Natural killer cell treated with Interleukin-12 subunit alpha and Interleukin-12 subunit beta and Interleukin-15 and Interleukin-18, amount 100 ng/mL, for 72 hours (primary cell): ENCODE measurements at regions not wholly inside any gene's neighbourhood (a gene's known extent, or its start where the extent isn't known, plus 50 kb on each side); places are given as distances from the start of the nearest gene placed in this dataset.

Experiments used
- ATAC-seq, 2 donors: fragments of 150-1000 bp; cut with Tn5 transposase in 1 of 2; sonication (Bioruptor Pico), chemical (Tn5 transposase) in 1 of 2; 2 replicates each; pipeline ENCODE4 v1.10.0; 2021
- DNase-seq: peaks from one replicate; pipeline ENCODE4 v3.0.0; 2022; ENCODE audit warnings: low spot score
- H3K27ac Mint-ChIP-seq, 2 donors: 1 replicate in 1 of 2; 2 replicates in 1 of 2; pipeline ENCODE4 v1.8.0; 2022; ENCODE audit warnings: mixed read lengths in 2 of 2, mild to moderate bottlenecking in 1 of 2, moderate library complexity in 1 of 2
- H3K27me3 Mint-ChIP-seq, 2 donors: 1 replicate in 1 of 2; 2 replicates in 1 of 2; pipeline ENCODE4 v1.8.0; 2022; ENCODE audit warnings: mixed read lengths in 2 of 2
- H3K36me3 Mint-ChIP-seq: one replicate; pipeline ENCODE4 v1.8.0; 2022; ENCODE audit warnings: mixed read lengths
- H3K4me1 Mint-ChIP-seq, 2 donors: 1 replicate in 1 of 2; 2 replicates in 1 of 2; pipeline ENCODE4 v1.8.0; 2022; ENCODE audit warnings: low read depth in 2 of 2, mixed read lengths in 2 of 2, mild to moderate bottlenecking in 1 of 2
- H3K4me3 Mint-ChIP-seq: one replicate; pipeline ENCODE4 v1.8.0; 2022; ENCODE audit warnings: mixed read lengths
- H3K9me3 Mint-ChIP-seq: 2 replicates; pipeline ENCODE4 v1.8.0; 2022; ENCODE audit warnings: mixed read lengths

- no peak overlapping the region for H3K27ac Mint-ChIP-seq
- ATAC-seq (no peak), DNase-seq (no peak)
- H3K4me3 Mint-ChIP-seq, result no peak overlapping the region
- H3K9me3 Mint-ChIP-seq, result peaks cover 4% of the 10 kb centered on the region
- no peaks in the 10 kb centered on the region for H3K4me1 Mint-ChIP-seq
- H3K27me3 Mint-ChIP-seq, result no peaks in the 10 kb centered on the region
- no peaks in the 10 kb centered on the region for H3K36me3 Mint-ChIP-seq
These were observed 313.0 kb downstream of the RDH14 start for GRCh38 chr2:18247282-18248110.

- no peak overlapping the region for H3K4me3 Mint-ChIP-seq
- no peaks in the 10 kb centered on the region for H3K27me3 Mint-ChIP-seq
- peaks cover 4% of the 10 kb centered on the region for H3K9me3 Mint-ChIP-seq
- no peaks in the 10 kb centered on the region for H3K4me1 Mint-ChIP-seq
- ATAC-seq, result no peak
- H3K27ac Mint-ChIP-seq, result no peak overlapping the region
- no peaks in the 10 kb centered on the region for H3K36me3 Mint-ChIP-seq
- DNase-seq, result no peak
These were observed 315.1 kb downstream of the RDH14 start for GRCh38 chr2:18245375-18245774.

GRCh38 chr2:18244845-18245244, 315.6 kb downstream of the RDH14 start:
- H3K27me3 Mint-ChIP-seq, result no peaks in the 10 kb centered on the region
- H3K27ac Mint-ChIP-seq, result no peak overlapping the region
- H3K4me3 Mint-ChIP-seq, result no peak overlapping the region
- peaks cover 4% of the 10 kb centered on the region for H3K9me3 Mint-ChIP-seq
- H3K36me3 Mint-ChIP-seq, result no peaks in the 10 kb centered on the region
- no peak for ATAC-seq
- no peak for DNase-seq
- no peaks in the 10 kb centered on the region for H3K4me1 Mint-ChIP-seq

- Mint-ChIP-seq H3K27ac (no peak overlapping the region), H3K4me3 (no peak overlapping the region), H3K4me1 (no peaks in the 10 kb centered on the region), H3K27me3 (no peaks in the 10 kb centered on the region), H3K36me3 (no peaks in the 10 kb centered on the region), H3K9me3 (no peaks in the 10 kb centered on the region)
- ATAC-seq (no peak), DNase-seq (no peak)
These were observed 316.6 kb downstream of the RDH14 start for GRCh38 chr2:18243816-18244215.

- no peaks in the 10 kb centered on the region for H3K36me3 Mint-ChIP-seq
- H3K27me3 Mint-ChIP-seq, result no peaks in the 10 kb centered on the region
- no peak overlapping the region for H3K27ac Mint-ChIP-seq
- no peaks in the 10 kb centered on the region for H3K9me3 Mint-ChIP-seq
- H3K4me1 Mint-ChIP-seq, result no peaks in the 10 kb centered on the region
- no peak for ATAC-seq
- no peak overlapping the region for H3K4me3 Mint-ChIP-seq
- no peak for DNase-seq
These were observed 317.7 kb downstream of the RDH14 start for GRCh38 chr2:18242716-18243115.

GRCh38 chr2:18238209-18238608, 322.2 kb downstream of the RDH14 start:
- Mint-ChIP-seq H3K4me3 (no peak overlapping the region), H3K4me1 (no peaks in the 10 kb centered on the region), H3K36me3 (no peaks in the 10 kb centered on the region), H3K27ac (no peak overlapping the region), H3K9me3 (peaks cover 4% of the 10 kb centered on the region), H3K27me3 (no peaks in the 10 kb centered on the region)
- ATAC-seq (no peak), DNase-seq (no peak)

GRCh38 chr2:18237298-18237697, 323.2 kb downstream of the RDH14 start:
- no peaks in the 10 kb centered on the region for H3K36me3 Mint-ChIP-seq
- no peaks in the 10 kb centered on the region for H3K27me3 Mint-ChIP-seq
- H3K4me3 Mint-ChIP-seq, result no peak overlapping the region
- no peak for DNase-seq
- H3K9me3 Mint-ChIP-seq, result peaks cover 4% of the 10 kb centered on the region
- no peak overlapping the region for H3K27ac Mint-ChIP-seq
- ATAC-seq, result no peak
- H3K4me1 Mint-ChIP-seq, result no peaks in the 10 kb centered on the region

- Mint-ChIP-seq H3K27ac (no peak overlapping the region), H3K9me3 (peaks cover 4% of the 10 kb centered on the region), H3K4me1 (no peaks in the 10 kb centered on the region), H3K36me3 (peaks cover 5% of the 10 kb centered on the region), H3K4me3 (no peak overlapping the region), H3K27me3 (no peaks in the 10 kb centered on the region)
- DNase-seq, result no peak
- no peak for ATAC-seq
These were observed 327.6 kb downstream of the RDH14 start for GRCh38 chr2:18232731-18233438.

GRCh38 chr2:18230668-18231067, 329.8 kb downstream of the RDH14 start:
- Mint-ChIP-seq H3K36me3 (peaks cover 5% of the 10 kb centered on the region), H3K9me3 (peaks cover 7% of the 10 kb centered on the region), H3K4me3 (no peak overlapping the region), H3K4me1 (no peaks in the 10 kb centered on the region), H3K27me3 (no peaks in the 10 kb centered on the region), H3K27ac (no peak overlapping the region)
- ATAC-seq (no peak), DNase-seq (no peak)

- DNase-seq, result no peak
- no peak overlapping the region for H3K4me3 Mint-ChIP-seq
- H3K27me3 Mint-ChIP-seq, result no peaks in the 10 kb centered on the region
- peaks cover 4% of the 10 kb centered on the region for H3K9me3 Mint-ChIP-seq
- no peak for ATAC-seq
- H3K27ac Mint-ChIP-seq, result no peak overlapping the region
- H3K36me3 Mint-ChIP-seq, result no peaks in the 10 kb centered on the region
- H3K4me1 Mint-ChIP-seq, result no peaks in the 10 kb centered on the region
These were observed 340.8 kb downstream of the RDH14 start for GRCh38 chr2:18219676-18220075.

GRCh38 chr2:18218160-18218933, 339.9 kb downstream of the KCNS3 start:
- no peak for DNase-seq
- Mint-ChIP-seq H3K4me1 (no peaks in the 10 kb centered on the region), H3K9me3 (peaks cover 4% of the 10 kb centered on the region), H3K27me3 (no peaks in the 10 kb centered on the region), H3K4me3 (no peak overlapping the region), H3K36me3 (no peaks in the 10 kb centered on the region), H3K27ac (no peak overlapping the region)
- no peak for ATAC-seq

- no peak overlapping the region for H3K4me3 Mint-ChIP-seq
- ATAC-seq (no peak), DNase-seq (no peak)
- no peak overlapping the region for H3K27ac Mint-ChIP-seq
- H3K36me3 Mint-ChIP-seq, result no peaks in the 10 kb centered on the region
- no peaks in the 10 kb centered on the region for H3K9me3 Mint-ChIP-seq
- no peaks in the 10 kb centered on the region for H3K4me1 Mint-ChIP-seq
- no peaks in the 10 kb centered on the region for H3K27me3 Mint-ChIP-seq
These were observed 336.5 kb downstream of the KCNS3 start for GRCh38 chr2:18214936-18215335.

GRCh38 chr2:18213986-18214385, 335.5 kb downstream of the KCNS3 start:
- no peaks in the 10 kb centered on the region for H3K9me3 Mint-ChIP-seq
- H3K36me3 Mint-ChIP-seq, result no peaks in the 10 kb centered on the region
- H3K27me3 Mint-ChIP-seq, result no peaks in the 10 kb centered on the region
- H3K27ac Mint-ChIP-seq, result no peak overlapping the region
- H3K4me1 Mint-ChIP-seq, result no peaks in the 10 kb centered on the region
- no peak overlapping the region for H3K4me3 Mint-ChIP-seq
- DNase-seq (no peak), ATAC-seq (no peak)
